ENCODE measurements at regions not wholly inside any gene's neighbourhood (a gene's known extent, or its start where the extent isn't known, plus 50 kb on each side); places are given as distances from the start of the nearest gene placed in this dataset.
A peak's percentile ranks its signal among the peaks of the same experiment; 100 is the strongest.

DNA sequence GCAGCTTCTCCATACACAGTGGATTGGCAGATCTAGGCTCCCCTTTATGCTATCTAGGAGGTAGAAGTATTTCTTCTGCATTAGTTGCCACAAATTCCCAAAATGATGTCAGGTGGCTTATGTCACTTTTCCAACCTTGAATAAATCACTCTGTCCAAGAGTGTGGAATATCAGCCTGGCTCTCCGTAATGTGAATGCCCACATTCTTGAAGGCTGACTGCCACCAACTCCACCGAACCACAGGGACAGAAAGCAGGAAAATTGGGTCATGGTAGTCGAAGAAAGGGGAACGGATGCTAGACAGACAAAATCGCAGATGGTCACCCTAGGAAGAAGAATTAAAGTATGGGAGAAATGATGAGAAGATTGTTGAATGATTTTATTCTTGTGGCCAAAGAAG lies 624.9 kb upstream of the CDH2 start:
- DNase-seq: no peak

DNA sequence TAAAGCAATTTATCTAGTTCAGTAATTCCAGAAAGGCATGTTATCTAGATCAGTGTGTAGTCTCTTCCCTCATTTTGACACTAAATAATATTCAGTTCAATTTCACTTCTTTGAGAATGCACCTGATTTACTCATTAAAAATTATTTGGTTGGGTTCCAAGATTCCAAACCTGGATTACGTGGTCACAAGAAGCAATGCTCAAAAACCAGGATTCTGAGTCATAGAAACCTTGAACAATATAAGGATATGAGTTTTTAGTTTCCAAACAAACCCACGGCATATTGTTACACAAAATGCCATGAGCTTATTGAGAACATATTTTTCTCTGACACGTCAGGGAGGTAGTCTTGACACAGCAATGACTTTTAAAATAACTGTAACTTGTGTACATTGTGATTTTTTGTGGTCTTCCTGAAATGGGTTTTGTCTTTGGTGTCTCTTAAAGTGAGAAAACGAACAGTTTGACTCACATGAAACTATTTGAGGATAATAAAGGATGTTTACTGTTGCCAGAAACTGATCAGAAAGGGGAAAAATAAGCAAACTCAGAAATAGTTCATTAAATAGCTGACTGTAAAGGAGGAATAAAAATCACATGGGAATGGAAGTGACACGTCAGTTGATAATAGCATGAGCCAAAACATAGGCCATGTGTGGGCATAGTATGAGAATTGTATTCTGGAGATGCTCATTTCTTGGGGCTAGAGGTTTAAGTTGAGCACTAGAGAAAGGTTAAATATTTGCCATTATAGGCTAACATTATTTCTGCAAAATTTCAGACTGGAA lies 617.7 kb upstream of the CDH2 start:
- peak; percentile 70 for DNase-seq

GRCh38 chr18:28793901-28794300 lies 617.0 kb upstream of the CDH2 start:
- DNase-seq: no peak

DNA sequence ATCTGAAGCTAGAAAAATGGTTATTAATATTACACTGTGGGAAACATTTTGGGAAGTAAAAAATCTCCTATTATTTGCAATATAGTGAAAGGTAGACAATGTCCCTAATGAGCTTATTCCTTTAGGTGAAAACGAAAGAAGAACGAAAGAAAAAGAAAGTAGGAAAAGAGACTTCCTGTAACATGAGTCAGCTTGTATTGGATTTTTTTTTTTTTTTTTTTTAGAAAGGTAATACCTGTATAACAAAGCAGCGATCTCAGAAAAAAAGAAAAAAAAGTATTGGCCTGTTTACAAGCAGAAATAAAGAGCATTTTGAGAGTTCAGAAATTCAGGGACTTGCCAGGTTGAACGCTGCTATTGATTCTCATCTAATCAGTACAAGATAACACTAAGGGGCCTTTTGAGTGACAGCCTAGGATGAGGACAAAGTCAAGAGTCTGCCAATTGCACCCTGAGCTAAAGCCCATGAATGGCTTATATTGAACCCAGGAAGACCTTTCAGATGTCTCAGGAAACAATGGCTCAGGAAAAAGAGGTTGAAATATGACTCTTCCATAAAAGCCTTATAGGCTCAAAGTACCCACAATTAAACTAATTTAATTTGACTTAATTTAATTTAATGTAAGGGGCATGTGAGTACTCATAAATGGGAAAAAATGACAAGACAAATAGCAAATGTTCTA lies 615.6 kb upstream of the CDH2 start:
- no peak for DNase-seq

- peak; percentile 24 for DNase-seq
These were observed 614.2 kb upstream of the CDH2 start for GRCh38 chr18:28791101-28791500.

- peak; percentile 33 for DNase-seq
These were observed 612.6 kb upstream of the CDH2 start for GRCh38 chr18:28789502-28789901.

DNA sequence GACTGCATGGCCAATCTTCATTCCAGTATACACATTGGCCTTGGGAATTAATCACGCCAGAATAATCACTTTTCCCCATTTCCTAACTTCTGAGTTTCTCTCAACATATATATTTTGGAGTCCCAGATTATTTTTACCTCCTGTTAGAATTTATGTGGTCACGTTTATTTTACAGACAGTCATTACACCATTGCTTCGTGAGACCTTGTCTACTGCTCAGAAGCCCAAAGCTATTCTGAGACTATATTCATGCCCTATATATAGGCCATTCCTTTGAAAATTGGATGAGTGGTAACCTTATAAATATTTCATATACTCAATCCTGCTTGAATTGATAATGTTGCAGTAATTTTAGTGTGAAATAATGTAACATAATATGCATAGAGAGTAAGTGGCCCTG lies 610.0 kb upstream of the CDH2 start:
- DNase-seq: peak; percentile 42

DNA sequence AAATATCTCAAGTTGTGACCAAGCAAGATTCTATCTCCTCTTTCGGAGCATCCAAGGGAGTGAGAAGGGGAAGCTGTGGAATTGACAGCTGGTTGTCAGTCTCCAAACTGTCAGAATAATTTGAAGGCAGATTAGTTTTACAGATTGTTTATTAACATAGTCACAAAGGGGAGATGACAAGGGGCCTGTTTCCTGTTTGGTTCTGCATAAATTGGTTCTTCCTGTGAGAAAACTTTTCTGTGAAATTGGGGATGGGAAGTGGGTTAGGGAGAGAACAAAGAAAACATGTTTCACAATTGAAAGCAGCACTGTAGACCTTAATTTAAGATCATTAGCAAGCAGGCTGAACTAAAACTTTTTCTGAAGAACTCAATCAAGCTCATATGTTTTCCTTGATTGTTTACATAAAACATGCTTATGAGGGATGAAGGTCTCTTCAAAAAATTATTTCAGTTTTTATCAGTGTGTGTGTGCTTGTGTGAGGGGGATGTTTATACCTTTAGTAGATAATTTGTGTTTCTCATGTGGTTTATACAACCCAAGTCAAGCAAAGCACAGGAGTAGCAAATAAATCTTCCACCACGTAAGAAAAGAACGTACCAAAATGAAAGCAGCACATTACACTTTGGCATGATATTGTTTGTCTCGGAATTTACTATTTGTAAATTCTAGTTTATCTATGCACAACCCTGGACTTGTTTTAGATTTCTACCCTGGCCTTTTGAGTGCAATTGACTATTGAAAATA lies 604.9 kb upstream of the CDH2 start:
- no peak for DNase-seq

DNA sequence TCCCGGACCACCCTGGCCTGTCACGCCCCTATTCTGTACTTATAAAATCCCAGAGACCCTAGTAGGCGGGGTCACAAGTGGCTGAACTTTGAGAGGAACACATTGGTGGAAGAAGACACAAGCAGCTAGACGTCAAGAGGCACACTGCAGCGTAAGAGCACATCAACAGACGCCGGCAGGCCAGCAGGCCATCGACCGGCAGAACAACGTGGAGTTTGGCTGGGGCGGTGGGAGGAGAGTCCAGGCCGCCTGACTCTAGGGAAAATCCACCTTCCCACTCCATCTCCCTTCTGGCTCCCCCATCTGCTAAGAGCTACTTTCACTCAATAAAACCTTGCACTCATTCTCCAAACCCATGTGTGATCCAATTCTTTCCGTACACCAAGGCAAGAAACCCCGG lies 601.8 kb upstream of the CDH2 start:
- no peak for DNase-seq

DNA sequence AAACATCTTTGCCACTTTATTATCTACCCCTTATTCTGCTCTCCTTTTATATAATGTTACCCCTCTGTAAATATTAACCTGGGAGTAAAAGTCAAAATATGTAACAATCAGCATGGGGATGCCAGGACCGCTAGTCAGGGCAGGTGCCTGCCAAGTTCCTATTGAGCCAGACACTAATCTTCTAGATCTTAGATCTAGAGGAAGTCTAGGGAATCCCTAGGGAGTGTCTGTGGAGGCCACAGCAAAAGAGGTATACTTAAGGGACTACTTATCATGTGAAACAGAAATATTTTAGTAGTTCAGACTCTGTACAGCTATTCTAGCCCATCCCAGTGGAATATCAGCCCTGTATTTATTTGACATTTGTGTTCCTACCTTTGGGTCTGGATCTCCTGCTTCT lies 600.8 kb upstream of the CDH2 start:
- DNase-seq: no peak

DNA sequence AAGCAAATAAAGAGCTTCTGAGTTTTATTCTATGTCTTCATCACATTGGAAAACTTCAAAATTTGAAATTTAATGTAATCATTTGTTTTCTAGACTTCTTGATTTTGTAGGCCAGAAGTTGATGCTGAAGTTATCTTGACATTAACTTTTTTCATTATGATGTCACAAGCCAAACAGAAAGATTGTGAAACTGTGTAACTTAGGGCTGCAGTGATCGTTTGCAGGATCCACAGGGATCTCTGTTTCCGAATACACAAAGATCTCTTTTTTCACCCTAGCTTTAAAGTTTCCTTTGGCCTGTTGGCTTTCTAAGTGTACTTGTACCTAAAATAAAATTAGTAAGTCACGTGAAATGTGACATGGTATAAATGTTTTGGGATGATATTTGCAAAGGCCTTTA lies 594.9 kb upstream of the CDH2 start:
- DNase-seq: no peak

- peak; percentile 83 for DNase-seq
These were observed 592.1 kb upstream of the CDH2 start for GRCh38 chr18:28768791-28769768.

GRCh38 chr18:28767727-28768211 lies 590.8 kb upstream of the CDH2 start:
- peak; percentile 93 for DNase-seq

- DNase-seq: peak; percentile 27
These were observed 590.3 kb upstream of the CDH2 start for GRCh38 chr18:28767201-28767600.

- no peak for DNase-seq
These were observed 589.8 kb upstream of the CDH2 start for GRCh38 chr18:28766721-28767120.

DNA sequence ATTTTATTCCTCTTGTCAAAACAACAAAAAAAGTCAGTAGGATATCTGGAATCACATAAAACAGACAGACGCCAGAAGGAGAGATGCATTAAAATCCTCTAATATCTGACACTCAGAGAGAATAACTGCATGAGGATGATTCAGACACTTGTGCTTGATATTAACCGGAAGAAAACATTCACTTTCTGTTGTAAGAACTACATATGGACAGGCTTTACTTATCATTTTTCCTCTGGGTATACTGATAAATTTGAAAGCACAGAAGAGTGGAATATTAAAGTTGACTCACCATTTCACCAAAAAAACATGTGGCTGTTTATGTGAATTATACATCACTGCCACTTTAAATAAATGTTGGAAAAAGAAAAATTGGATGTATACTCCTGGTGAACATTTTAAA lies 589.1 kb upstream of the CDH2 start:
- DNase-seq: peak; percentile 33

DNA sequence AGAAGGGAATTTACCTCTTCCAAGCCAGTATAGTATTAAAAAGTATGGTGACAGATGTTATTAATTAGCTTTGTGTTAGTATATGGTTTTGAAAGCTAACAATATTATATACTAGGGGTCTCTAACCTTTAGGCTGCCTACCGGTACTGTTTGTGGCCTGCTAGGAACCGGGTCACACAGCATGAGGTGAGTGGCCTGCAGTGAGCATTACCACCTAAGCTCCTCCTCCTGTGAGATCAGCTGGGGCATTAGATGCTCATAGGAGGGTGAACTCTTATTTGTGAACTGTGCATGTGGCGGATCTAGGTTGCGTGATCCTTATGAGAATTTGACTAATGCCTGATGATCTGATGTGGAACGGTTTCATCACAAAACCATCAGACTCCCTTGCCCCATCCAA lies 583.4 kb upstream of the CDH2 start:
- no peak for DNase-seq

DNA sequence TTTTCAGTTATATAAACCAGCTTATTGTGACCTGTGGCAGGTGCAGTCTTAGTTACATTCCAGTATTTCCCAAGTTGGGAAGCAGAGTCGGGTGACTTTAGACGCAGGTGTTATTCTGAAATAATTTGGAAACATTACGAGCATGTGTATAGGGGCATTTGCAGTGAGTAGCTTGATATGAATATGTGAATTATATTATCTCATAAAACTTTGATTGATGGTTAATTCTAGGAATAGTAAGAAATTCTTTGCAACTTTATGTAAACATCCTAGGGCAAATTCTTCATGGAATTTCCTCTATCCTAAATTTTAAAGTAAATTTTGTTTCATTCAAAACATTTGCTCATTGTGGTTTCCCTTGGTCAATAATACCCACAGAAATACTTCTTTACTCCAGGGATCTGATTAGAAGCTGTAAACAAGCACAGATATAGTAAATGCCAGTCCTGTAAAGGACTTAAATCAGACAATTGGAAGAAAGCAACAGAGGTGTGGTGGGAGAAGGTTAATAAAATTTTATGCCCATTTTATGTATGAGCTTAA lies 580.6 kb upstream of the CDH2 start:
- DNase-seq: no peak

DNA sequence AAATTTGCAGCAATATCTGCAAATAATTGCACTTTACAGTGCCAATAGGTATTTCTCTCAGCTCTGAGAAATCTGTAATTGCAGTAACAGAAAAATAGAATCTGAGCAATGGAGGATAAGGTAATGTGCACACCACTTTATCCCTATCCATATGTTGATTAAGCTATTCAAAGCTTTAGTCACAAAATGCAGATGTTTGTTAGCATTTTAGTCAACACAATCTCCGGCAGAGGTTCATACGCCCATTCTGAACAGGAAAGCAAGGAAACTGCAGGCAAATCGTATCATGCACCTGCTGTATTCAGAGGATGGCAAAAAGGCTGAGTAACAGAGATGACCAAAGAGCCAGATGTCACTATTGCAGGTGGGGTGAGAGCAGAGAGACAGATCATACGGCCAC lies 566.2 kb upstream of the CDH2 start:
- no peak for DNase-seq

DNA sequence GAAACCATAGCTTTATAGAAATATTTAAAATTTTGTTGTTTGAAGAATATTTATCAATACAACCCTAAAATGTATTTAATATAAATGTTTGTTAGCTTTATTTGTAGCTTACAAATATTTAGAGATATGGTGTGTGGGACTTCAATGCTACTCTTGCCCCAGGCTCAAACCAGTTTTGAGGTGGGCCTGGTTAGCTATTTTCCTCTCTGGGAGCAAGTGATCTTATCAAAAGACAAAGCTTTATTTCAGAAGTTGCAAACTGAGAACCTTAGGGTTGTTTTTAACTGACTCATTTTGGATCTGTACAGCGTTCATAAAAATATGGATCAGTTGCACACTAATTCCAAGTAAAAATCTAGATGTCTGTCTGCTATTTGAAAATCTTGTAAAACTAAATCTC lies 563.6 kb upstream of the CDH2 start:
- no peak for DNase-seq

DNA sequence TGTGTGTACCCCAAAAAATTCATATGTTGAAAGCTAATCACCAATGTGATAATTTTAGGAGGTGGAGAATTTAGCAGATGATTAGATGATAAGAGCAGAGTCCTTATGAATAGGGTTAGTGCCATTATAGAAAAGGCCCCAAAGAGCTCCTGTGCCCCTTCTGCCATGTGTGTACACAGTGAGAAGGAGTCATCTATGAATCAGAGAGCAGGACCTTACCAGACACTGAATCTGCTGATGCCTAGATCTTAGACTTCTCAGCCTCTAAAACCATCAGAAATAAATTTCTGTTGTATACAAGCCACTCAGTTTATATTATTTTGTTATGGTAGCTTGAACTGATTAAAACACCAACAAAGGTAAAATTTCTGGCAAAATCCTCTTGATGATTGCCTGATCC lies 560.0 kb upstream of the CDH2 start:
- DNase-seq: no peak

DNA sequence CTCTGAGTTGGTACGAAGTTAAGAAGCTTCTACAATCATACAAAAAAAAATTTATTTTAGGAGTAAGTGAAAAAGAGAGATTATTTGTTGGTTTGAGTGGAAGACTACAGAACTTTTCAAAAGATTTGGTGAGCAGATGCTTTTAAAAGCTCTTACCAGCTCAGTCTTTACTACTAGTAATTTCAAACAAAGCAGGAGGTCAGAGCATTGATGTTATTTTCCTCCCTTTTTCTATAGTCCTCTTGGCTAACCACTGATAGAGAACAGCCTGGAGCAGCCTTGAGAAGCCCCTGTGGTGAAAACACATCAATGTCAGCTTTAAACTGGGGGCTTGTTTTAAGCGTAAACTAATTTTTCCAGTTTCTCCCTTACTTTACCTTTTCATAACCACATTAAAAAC lies 559.3 kb upstream of the CDH2 start:
- no peak for DNase-seq
